ENCODE measurements at regions not wholly inside any gene's neighbourhood (a gene's known extent, or its start where the extent isn't known, plus 50 kb on each side); places are given as distances from the start of the nearest gene placed in this dataset.

- intact Hi-C loops (cut with DNase I): no loop called here
- no peaks in the 10 kb centered on the region for H3K36me3 ChIP-seq
- H3K4me1 ChIP-seq (ENCODE audit: insufficient read depth): no peaks in the 10 kb centered on the region
- DNase-seq: no peak
- WGBS, 3 donors: 74 to 81% (median 77%) methylated on average over 2 of the region's 2 CpGs
- no peaks in the 10 kb centered on the region for H3K9me3 ChIP-seq
- TF ChIP-seq CTCF (IDR thresholded peaks at IDR 0.05) (no peak), EP300 (IDR thresholded peaks at IDR 0.05) (no peak), POLR2A (IDR thresholded peaks at IDR 0.05) (no peak)
- H3K27me3 ChIP-seq: no peaks in the 10 kb centered on the region
- H3K4me3 ChIP-seq: no peak overlapping the region
- H3K27ac ChIP-seq: no peak overlapping the region
Observed at GRCh38 chr4:37101686-37102085, 142.9 kb upstream of the NWD2 start.

- no peaks in the 10 kb centered on the region for H3K4me1 ChIP-seq (ENCODE audit: insufficient read depth)
- H3K9me3 ChIP-seq: no peaks in the 10 kb centered on the region
- intact Hi-C loops (cut with DNase I): no loop called here
- H3K36me3 ChIP-seq: no peaks in the 10 kb centered on the region
- H3K4me3 ChIP-seq: no peak overlapping the region
- 2 to 5% (median 2%) methylated on average over 1 of the region's 1 CpG for WGBS, 3 donors
- TF ChIP-seq POLR2A (IDR thresholded peaks at IDR 0.05): no peak
- TF ChIP-seq CTCF (IDR thresholded peaks at IDR 0.05): no peak
- TF ChIP-seq EP300 (IDR thresholded peaks at IDR 0.05): no peak
- no peak for DNase-seq
- H3K27me3 ChIP-seq: no peaks in the 10 kb centered on the region
- H3K27ac ChIP-seq: no peak overlapping the region
Observed at GRCh38 chr4:37109756-37110155, 134.8 kb upstream of the NWD2 start.

- Histone ChIP-seq H3K9me3 (no peaks in the 10 kb centered on the region), H3K4me3 (no peak overlapping the region), H3K4me1 (ENCODE audit: insufficient read depth) (no peaks in the 10 kb centered on the region), H3K36me3 (no peaks in the 10 kb centered on the region), H3K27ac (no peak overlapping the region), H3K27me3 (no peaks in the 10 kb centered on the region)
- 79 to 85% (median 84%) methylated on average over 4 of the region's 4 CpGs for WGBS, 3 donors
- TF ChIP-seq POLR2A (IDR thresholded peaks at IDR 0.05) (no peak), CTCF (IDR thresholded peaks at IDR 0.05) (no peak), EP300 (IDR thresholded peaks at IDR 0.05) (no peak)
- intact Hi-C loops (cut with DNase I): no loop called here
- DNase-seq: no peak
Observed at GRCh38 chr4:37124800-37125199, 119.7 kb upstream of the NWD2 start.

GRCh38 chr4:37126051-37126450 is 118.5 kb upstream of the NWD2 start:
- Histone ChIP-seq H3K4me1 (ENCODE audit: insufficient read depth) (no peaks in the 10 kb centered on the region), H3K9me3 (no peaks in the 10 kb centered on the region), H3K4me3 (no peak overlapping the region), H3K27ac (no peak overlapping the region), H3K27me3 (no peaks in the 10 kb centered on the region), H3K36me3 (no peaks in the 10 kb centered on the region)
- intact Hi-C loops (cut with DNase I): no loop called here
- DNase-seq: no peak
- TF ChIP-seq CTCF (IDR thresholded peaks at IDR 0.05): no peak
- no peak for TF ChIP-seq POLR2A (IDR thresholded peaks at IDR 0.05)
- no peak for TF ChIP-seq EP300 (IDR thresholded peaks at IDR 0.05)

- Histone ChIP-seq H3K4me3 (no peak overlapping the region), H3K9me3 (no peaks in the 10 kb centered on the region), H3K27me3 (no peaks in the 10 kb centered on the region), H3K36me3 (no peaks in the 10 kb centered on the region), H3K4me1 (ENCODE audit: insufficient read depth) (no peaks in the 10 kb centered on the region), H3K27ac (no peak overlapping the region)
- 78 to 89% (median 82%) methylated on average over 2 of the region's 2 CpGs for WGBS, 3 donors
- intact Hi-C loops (cut with DNase I): no loop called here
- TF ChIP-seq POLR2A (IDR thresholded peaks at IDR 0.05): no peak
- TF ChIP-seq EP300 (IDR thresholded peaks at IDR 0.05): no peak
- no peak for TF ChIP-seq CTCF (IDR thresholded peaks at IDR 0.05)
- DNase-seq: no peak
Observed at GRCh38 chr4:37130465-37130864, 114.1 kb upstream of the NWD2 start.

Data from ovary (tissue), 7 donors.